IPS-18a (cell line): ENCODE measurements at regions not wholly inside any gene's neighbourhood (a gene's known extent, or its start where the extent isn't known, plus 50 kb on each side); places are given as distances from the start of the nearest gene placed in this dataset.

Experiments
- H3K27ac ChIP-seq: one replicate; pipeline ENCODE4 v1.5.1; 2013; ENCODE audit warnings: low read length
- H3K27me3 ChIP-seq: one replicate; pipeline ENCODE4 v1.6.1; 2013; ENCODE audit warnings: mild to moderate bottlenecking, low read length; ENCODE audit not compliant: control insufficient read depth, insufficient read depth
- H3K36me3 ChIP-seq: one replicate; pipeline ENCODE4 v1.6.1; 2013; ENCODE audit warnings: low read depth, low read length; ENCODE audit not compliant: control insufficient read depth
- H3K4me1 ChIP-seq: one replicate; pipeline ENCODE4 v1.6.1; 2013; ENCODE audit warnings: low read depth, low read length; ENCODE audit not compliant: control insufficient read depth
- H3K4me3 ChIP-seq: one replicate; pipeline ENCODE4 v1.5.1; 2013; ENCODE audit warnings: low read length
- H3K9ac ChIP-seq: one replicate; pipeline ENCODE4 v1.6.1; 2013; ENCODE audit warnings: mild to moderate bottlenecking, low read length, moderate library complexity
- H3K9me3 ChIP-seq: one replicate; pipeline ENCODE4 v1.6.1; 2013; ENCODE audit warnings: low read depth, low read length; ENCODE audit not compliant: control insufficient read depth

- H3K4me1 ChIP-seq: no peaks in the 10 kb centered on the region
- no peaks in the 10 kb centered on the region for H3K36me3 ChIP-seq
- H3K27ac ChIP-seq: no peak overlapping the region
- no peak overlapping the region for H3K4me3 ChIP-seq
- no peak overlapping the region for H3K9ac ChIP-seq
- H3K27me3 ChIP-seq: no peaks in the 10 kb centered on the region
- no peaks in the 10 kb centered on the region for H3K9me3 ChIP-seq
Measured at GRCh38 chr6:121810158-121811032, 374.9 kb downstream of the GJA1 start.

GRCh38 chr6:121811106-121811505, 375.7 kb downstream of the GJA1 start:
- H3K4me3 ChIP-seq: no peak overlapping the region
- no peaks in the 10 kb centered on the region for H3K4me1 ChIP-seq
- no peak overlapping the region for H3K9ac ChIP-seq
- H3K27me3 ChIP-seq: no peaks in the 10 kb centered on the region
- no peaks in the 10 kb centered on the region for H3K9me3 ChIP-seq
- no peaks in the 10 kb centered on the region for H3K36me3 ChIP-seq
- H3K27ac ChIP-seq: no peak overlapping the region

GRCh38 chr6:121816361-121816760, 380.9 kb downstream of the GJA1 start:
- Histone ChIP-seq H3K4me3 (no peak overlapping the region), H3K4me1 (no peaks in the 10 kb centered on the region), H3K27ac (no peak overlapping the region), H3K9me3 (peaks cover 8% of the 10 kb centered on the region), H3K9ac (no peak overlapping the region), H3K36me3 (no peaks in the 10 kb centered on the region), H3K27me3 (no peaks in the 10 kb centered on the region)

- H3K27ac ChIP-seq: no peak overlapping the region
Measured at GRCh38 chr6:121816906-121817540, 381.6 kb downstream of the GJA1 start.

GRCh38 chr6:121823437-121823851, 388.0 kb downstream of the GJA1 start:
- H3K27ac ChIP-seq: no peak overlapping the region
- H3K4me3 ChIP-seq: no peak overlapping the region
- no peak overlapping the region for H3K9ac ChIP-seq

More at GRCh38 chr6:121816906-121817540, 381.6 kb downstream of the GJA1 start:
- Histone ChIP-seq H3K27me3 (no peaks in the 10 kb centered on the region), H3K36me3 (no peaks in the 10 kb centered on the region), H3K9me3 (peaks cover 8% of the 10 kb centered on the region), H3K4me3 (no peak overlapping the region), H3K9ac (no peak overlapping the region), H3K4me1 (peaks cover 3% of the 10 kb centered on the region)

GRCh38 chr6:121826156-121826810, 390.8 kb downstream of the GJA1 start:
- H3K4me1 ChIP-seq: peaks cover 24% of the 10 kb centered on the region
- H3K9ac ChIP-seq: no peak overlapping the region
- no peaks in the 10 kb centered on the region for H3K36me3 ChIP-seq
- H3K27me3 ChIP-seq: no peaks in the 10 kb centered on the region
- H3K9me3 ChIP-seq: no peaks in the 10 kb centered on the region
- no peak overlapping the region for H3K4me3 ChIP-seq
- H3K27ac ChIP-seq: no peak overlapping the region

More at GRCh38 chr6:121823437-121823851, 388.0 kb downstream of the GJA1 start:
- H3K9me3 ChIP-seq: peaks cover 8% of the 10 kb centered on the region
- H3K4me1 ChIP-seq: peaks cover 24% of the 10 kb centered on the region
- no peaks in the 10 kb centered on the region for H3K36me3 ChIP-seq
- H3K27me3 ChIP-seq: no peaks in the 10 kb centered on the region

GRCh38 chr6:121828146-121828886, 392.9 kb downstream of the GJA1 start:
- peaks cover 9% of the 10 kb centered on the region for H3K4me1 ChIP-seq
- H3K27me3 ChIP-seq: no peaks in the 10 kb centered on the region
- H3K36me3 ChIP-seq: no peaks in the 10 kb centered on the region
- no peak overlapping the region for H3K4me3 ChIP-seq
- no peak overlapping the region for H3K27ac ChIP-seq
- no peaks in the 10 kb centered on the region for H3K9me3 ChIP-seq
- no peak overlapping the region for H3K9ac ChIP-seq

GRCh38 chr6:121830736-121831135, 395.3 kb downstream of the GJA1 start:
- no peaks in the 10 kb centered on the region for H3K4me1 ChIP-seq
- H3K4me3 ChIP-seq: no peak overlapping the region
- no peak overlapping the region for H3K9ac ChIP-seq
- no peaks in the 10 kb centered on the region for H3K9me3 ChIP-seq
- H3K27ac ChIP-seq: no peak overlapping the region
- no peaks in the 10 kb centered on the region for H3K27me3 ChIP-seq
- H3K36me3 ChIP-seq: no peaks in the 10 kb centered on the region

- Histone ChIP-seq H3K9ac (no peak overlapping the region), H3K27ac (no peak overlapping the region), H3K9me3 (no peaks in the 10 kb centered on the region), H3K36me3 (no peaks in the 10 kb centered on the region), H3K27me3 (no peaks in the 10 kb centered on the region), H3K4me1 (no peaks in the 10 kb centered on the region), H3K4me3 (no peak overlapping the region)
Measured at GRCh38 chr6:121835662-121836061, 400.2 kb downstream of the GJA1 start.

- Histone ChIP-seq H3K9me3 (no peaks in the 10 kb centered on the region), H3K36me3 (no peaks in the 10 kb centered on the region), H3K27me3 (no peaks in the 10 kb centered on the region), H3K4me1 (no peaks in the 10 kb centered on the region), H3K9ac (no peak overlapping the region), H3K4me3 (no peak overlapping the region), H3K27ac (no peak overlapping the region)
Measured at GRCh38 chr6:121837545-121838229, 402.2 kb downstream of the GJA1 start.

- no peak overlapping the region for H3K4me3 ChIP-seq
- no peaks in the 10 kb centered on the region for H3K27me3 ChIP-seq
- H3K9me3 ChIP-seq: no peaks in the 10 kb centered on the region
- H3K27ac ChIP-seq: no peak overlapping the region
- H3K9ac ChIP-seq: no peak overlapping the region
- H3K4me1 ChIP-seq: no peaks in the 10 kb centered on the region
- no peaks in the 10 kb centered on the region for H3K36me3 ChIP-seq
Measured at GRCh38 chr6:121838842-121839241, 403.4 kb downstream of the GJA1 start.
